Body of pancreas (tissue), 4 donors: ENCODE measurements at regions not wholly inside any gene's neighbourhood (a gene's known extent, or its start where the extent isn't known, plus 50 kb on each side); places are given as distances from the start of the nearest gene placed in this dataset.

Experiments
- POLR2A ChIP-seq, 3 donors: fragments of 450-650 bp; IDR thresholded peaks; one replicate each; pipeline ENCODE4 v1.6.1; 2016; ENCODE audit warnings: antibody characterized with exemption in 3 of 3, mild to moderate bottlenecking in 2 of 3
- TF ChIP-seq, protein P1 (sequence below), 7 experiments: fragments of 450-650 bp in 4 of 7; fragments of 200-600 bp in 3 of 7; sonication (generic) in 3 of 7; IDR thresholded peaks; one replicate each; pipeline ENCODE4 v1.5.1; 2016 to 2019; ENCODE audit warnings: antibody characterized with exemption in 7 of 7

DNA sequence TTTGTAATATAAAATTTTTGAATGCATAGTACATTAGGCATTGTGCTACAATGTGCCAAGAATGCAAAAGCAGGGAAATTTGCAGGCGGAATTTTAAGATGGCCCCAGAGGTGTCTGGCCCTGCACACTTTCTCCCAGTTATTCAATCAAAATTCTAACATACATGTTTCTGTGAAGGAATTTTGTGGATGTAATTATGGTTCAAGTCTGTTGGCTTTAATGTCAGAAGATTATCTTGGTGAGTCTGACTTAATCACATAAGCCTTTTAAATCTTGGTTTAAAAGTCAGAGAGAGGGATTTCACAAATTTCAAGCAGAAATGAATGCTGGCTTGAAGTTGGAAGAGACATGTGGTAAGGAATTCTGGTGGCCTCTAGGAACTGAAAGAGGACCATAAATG, 423.4 kb upstream of the CCDC179 start:
- TF ChIP-seq, protein P1, sequence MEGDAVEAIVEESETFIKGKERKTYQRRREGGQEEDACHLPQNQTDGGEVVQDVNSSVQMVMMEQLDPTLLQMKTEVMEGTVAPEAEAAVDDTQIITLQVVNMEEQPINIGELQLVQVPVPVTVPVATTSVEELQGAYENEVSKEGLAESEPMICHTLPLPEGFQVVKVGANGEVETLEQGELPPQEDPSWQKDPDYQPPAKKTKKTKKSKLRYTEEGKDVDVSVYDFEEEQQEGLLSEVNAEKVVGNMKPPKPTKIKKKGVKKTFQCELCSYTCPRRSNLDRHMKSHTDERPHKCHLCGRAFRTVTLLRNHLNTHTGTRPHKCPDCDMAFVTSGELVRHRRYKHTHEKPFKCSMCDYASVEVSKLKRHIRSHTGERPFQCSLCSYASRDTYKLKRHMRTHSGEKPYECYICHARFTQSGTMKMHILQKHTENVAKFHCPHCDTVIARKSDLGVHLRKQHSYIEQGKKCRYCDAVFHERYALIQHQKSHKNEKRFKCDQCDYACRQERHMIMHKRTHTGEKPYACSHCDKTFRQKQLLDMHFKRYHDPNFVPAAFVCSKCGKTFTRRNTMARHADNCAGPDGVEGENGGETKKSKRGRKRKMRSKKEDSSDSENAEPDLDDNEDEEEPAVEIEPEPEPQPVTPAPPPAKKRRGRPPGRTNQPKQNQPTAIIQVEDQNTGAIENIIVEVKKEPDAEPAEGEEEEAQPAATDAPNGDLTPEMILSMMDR (IDR thresholded peaks at IDR 0.05) = no peak
- no peak for TF ChIP-seq POLR2A (IDR thresholded peaks at IDR 0.05)
